SKM-1 (cell line): ENCODE measurements at regions not wholly inside any gene's neighbourhood (a gene's known extent, or its start where the extent isn't known, plus 50 kb on each side); places are given as distances from the start of the nearest gene placed in this dataset.
"Not testable (repeated sequence)": the region's sequence is repeated elsewhere in the genome, so short reads cannot be mapped to it uniquely, and the experiment has no call there.

Experiments used
- DNase-seq: peaks from one replicate; lab custom pipeline; 2025; ENCODE audit not compliant: unreplicated experiment; lab: John Stamatoyannopoulos, UW

- no peak for DNase-seq
These were observed 293.7 kb downstream of the BCL11A start for GRCh38 chr2:60259781-60260180.

- DNase-seq, result no peak
These were observed 300.8 kb downstream of the BCL11A start for GRCh38 chr2:60252581-60253150.

- DNase-seq, result no peak
These were observed 302.2 kb downstream of the BCL11A start for GRCh38 chr2:60251247-60251646.

GRCh38 chr2:60249879-60250278 lies 303.6 kb downstream of the BCL11A start:
- DNase-seq, result no peak

- no peak for DNase-seq
These were observed 306.0 kb downstream of the BCL11A start for GRCh38 chr2:60247471-60247870.

- DNase-seq, result no peak
These were observed 306.9 kb downstream of the BCL11A start for GRCh38 chr2:60246583-60246982.

- no peak for DNase-seq
These were observed 319.0 kb downstream of the BCL11A start for GRCh38 chr2:60234274-60234986.

- no peak for DNase-seq
These were observed 322.9 kb downstream of the BCL11A start for GRCh38 chr2:60230596-60230995.

- DNase-seq, result no peak
These were observed 323.4 kb downstream of the BCL11A start for GRCh38 chr2:60230037-60230436.

- no peak for DNase-seq
These were observed 326.5 kb downstream of the BCL11A start for GRCh38 chr2:60226943-60227342.

- no peak for DNase-seq
These were observed 327.3 kb downstream of the BCL11A start for GRCh38 chr2:60226191-60226590.

GRCh38 chr2:60223859-60224258 lies 329.6 kb downstream of the BCL11A start:
- DNase-seq, result no peak

- DNase-seq, result no peak
These were observed 332.4 kb downstream of the BCL11A start for GRCh38 chr2:60221098-60221497.

- DNase-seq, result no peak
These were observed 333.9 kb downstream of the BCL11A start for GRCh38 chr2:60219536-60219935.

GRCh38 chr2:60216452-60216995 lies 336.9 kb downstream of the BCL11A start:
- no peak for DNase-seq

- no peak for DNase-seq
These were observed 338.0 kb downstream of the BCL11A start for GRCh38 chr2:60215386-60215901.

- DNase-seq, result no peak
These were observed 338.9 kb downstream of the BCL11A start for GRCh38 chr2:60214626-60214875.

- DNase-seq, result peak; percentile 11
These were observed 339.4 kb downstream of the BCL11A start for GRCh38 chr2:60213865-60214625.

GRCh38 chr2:60212181-60212945 lies 341.1 kb downstream of the BCL11A start:
- no peak for DNase-seq

- DNase-seq, result not testable (repeated sequence)
These were observed 364.4 kb downstream of the BCL11A start for GRCh38 chr2:60189006-60189405.

- DNase-seq, result no peak
These were observed 378.2 kb downstream of the BCL11A start for GRCh38 chr2:60175290-60175689.
